HG03159 (cell line): ENCODE measurements at regions not wholly inside any gene's neighbourhood (a gene's known extent, or its start where the extent isn't known, plus 50 kb on each side); places are given as distances from the start of the nearest gene placed in this dataset.

Source experiments
- ATAC-seq: cut with Tn5 transposase; IDR thresholded peaks from one replicate; pipeline ENCODE4 v1.9.1; 2021; ENCODE audit warnings: mild to moderate bottlenecking, moderate library complexity; ENCODE audit not compliant: unreplicated experiment

DNA sequence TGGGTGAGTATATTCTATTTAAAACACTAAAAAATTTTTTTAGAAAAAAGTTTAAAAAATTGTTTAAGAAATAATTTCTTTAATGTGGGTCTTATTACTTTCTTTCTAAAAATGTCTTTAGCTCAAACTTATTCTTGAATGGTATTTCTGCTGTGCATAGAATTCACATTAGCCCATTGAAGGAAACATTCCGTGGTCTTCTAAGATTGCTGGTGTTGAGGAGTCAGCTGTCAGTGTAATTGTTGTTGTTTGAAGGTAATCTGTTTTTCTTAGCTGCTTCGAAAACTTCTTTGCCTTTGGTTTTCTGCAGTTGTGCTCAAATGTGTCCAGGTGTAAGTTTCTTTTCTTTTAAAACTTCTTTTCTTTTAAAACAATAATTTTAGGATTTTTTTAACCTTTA, 85.4 kb upstream of the KLF12 start:
- no peak for ATAC-seq

DNA sequence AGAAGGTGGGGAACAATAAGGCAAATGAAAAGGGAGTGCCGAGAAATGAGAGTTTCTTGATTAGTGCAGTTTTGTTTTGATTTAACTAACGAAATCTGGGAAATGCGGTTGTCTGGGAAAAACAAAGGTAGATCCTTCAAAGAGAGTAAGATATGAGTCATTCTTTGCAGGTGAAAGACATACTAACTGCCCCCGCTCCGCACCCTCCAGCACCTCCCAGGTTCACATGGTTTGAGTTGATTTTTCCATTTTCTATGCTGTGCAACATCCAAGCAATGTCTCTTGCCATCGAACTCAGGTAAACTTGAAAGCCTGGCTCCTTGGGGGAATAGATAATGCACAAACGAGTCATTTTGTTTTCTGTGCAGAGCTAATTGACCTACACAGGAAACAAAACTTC, 84.1 kb upstream of the KLF12 start:
- no peak for ATAC-seq

DNA sequence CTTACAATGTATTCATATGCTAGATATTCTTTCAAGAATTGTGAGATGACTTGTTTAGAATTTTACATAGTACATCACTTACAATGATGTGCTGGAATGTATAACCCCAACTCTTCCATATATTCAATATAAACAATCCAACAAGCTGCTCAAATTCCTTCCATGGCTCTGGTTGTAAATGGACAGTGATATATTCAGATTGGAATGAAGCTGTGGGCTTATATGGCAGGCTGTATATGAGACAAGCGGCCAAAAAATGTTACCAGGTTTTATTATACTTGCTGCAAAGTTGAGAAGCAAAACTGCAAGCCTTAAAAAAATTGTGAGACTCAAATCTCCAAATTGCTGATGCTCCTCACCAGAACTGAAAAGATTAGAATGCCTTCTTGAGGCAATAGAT, 83.6 kb upstream of the KLF12 start:
- no peak for ATAC-seq

DNA sequence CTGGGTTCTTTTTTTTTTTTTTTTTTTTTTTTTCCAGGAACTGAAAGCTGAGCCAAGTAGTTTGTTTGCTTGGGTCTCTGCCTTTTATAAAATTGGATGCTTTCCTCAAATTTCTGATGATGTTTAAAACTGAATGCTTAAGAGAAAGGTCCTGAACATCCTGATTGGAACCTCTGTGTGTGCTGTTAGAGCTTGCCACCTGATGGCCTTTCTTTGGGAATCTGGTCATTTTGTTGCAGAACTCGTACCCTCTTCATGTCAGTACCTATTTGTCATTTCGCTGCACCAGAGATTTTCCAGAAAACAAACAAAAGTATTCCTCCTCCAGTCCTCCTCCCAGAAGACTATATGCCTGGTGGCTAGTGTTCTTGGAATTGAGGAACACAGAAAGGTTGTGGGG, 81.2 kb upstream of the KLF12 start:
- ATAC-seq: no peak

DNA sequence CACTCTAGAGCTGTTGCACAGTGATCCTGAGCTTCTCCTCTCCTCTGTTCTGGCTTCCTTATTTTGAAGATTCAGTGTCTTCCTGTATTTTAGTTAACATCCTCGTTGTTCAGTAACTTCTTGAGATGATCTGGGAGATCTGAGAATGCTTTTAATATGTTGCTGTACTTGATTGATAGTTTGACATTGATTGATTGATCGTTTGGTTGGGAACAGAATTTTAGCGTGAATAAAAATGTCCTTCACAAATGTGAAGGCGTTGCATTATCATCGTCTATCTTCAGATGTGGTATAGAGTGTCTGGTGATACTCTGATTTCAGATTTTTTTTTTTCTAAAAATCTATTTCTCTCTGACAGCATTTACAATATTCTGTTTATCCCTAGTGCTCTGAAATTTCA, 80.1 kb upstream of the KLF12 start:
- ATAC-seq: no peak

DNA sequence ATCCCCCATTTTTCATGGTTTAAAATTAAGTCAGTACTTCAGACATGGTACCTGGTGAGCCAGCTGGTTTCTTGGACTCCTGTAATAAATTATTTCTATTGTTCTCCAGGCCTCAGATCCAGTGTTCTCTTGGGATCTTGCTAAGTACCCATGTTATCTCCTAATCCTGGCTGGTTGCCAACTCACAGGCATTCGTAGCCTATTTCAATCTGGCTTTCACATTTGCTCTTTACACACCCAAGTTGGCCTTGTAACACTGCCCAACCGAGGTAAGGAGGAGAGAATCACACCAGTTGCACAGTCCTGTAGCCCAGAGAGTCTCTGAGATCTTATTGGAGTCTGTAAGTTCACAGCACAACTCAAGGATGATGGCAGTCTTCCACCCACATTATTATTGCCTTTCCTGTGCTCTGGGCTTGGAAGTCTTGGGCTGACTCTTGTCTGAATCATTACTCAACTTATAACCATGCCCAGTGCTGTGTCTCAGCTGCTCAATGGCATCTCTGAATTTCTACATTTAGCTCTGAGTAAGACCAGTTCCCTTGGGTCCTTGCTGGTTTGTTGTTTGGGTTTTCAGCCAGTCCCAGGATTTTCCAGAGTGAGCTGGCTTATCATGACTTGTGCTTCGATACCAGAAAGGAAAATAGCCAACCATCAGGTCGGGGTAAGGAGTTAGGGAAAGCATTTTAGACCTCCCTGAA, 76.6 kb upstream of the KLF12 start:
- no peak for ATAC-seq

DNA sequence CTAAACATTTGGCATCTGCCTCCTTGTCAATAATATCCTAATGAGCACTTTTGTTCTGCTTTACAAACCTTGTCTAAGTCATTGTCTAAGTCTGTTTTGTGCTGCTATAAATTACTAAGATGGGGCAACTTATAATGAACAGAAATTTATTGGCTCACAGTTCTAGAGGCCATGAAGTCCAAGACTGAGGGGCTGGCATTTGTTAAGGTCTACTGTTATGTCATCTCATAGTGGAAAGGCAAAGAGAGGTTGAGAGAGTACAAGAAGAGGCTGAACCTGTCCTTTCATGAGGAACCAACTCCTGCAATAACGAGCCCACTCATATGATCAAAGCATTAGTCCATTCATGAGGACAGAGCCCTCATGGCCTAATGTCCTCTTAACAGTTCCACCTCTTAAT, 72.7 kb upstream of the KLF12 start:
- ATAC-seq: no peak

DNA sequence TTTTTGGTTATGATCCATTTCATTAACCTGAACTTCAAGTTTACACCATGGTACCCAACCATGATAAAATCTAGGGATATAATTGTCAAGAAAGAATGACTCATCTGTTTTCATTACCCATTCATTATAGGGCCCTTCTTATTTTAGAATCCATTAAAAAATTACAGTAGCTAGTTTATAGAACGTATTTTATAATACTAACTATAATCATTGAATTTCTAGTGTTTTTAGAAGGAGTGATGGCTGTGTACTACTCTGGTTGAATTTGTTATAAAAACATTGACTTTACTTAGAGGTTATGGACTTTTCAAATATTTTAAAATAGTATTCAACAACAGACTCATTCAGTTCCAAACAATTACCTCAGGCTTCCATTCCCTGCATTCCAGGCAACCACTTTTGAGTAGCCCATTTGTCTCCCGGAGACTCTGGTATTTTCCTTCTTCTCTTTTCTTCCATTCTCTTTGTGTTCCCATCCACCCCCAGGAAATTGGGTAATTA, 71.9 kb upstream of the KLF12 start:
- no peak for ATAC-seq

DNA sequence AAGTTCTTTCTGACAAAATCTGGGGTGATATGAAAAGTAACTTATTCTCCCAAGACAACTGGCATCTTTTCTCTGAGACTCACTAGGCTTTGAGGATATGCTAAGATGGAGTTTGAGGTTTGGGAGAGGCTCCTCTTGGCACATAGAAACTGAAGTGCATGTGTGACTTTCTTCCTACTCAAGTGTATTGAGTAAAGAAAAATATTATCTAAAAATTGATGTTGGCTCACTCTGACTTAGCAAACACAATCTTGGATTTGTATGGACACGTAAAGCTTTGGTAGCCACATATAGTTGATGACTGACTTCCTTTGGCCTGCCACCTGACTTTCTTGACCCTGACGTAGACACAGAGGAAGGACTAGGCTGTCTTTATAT, 71.1 kb upstream of the KLF12 start:
- ATAC-seq: no peak

DNA sequence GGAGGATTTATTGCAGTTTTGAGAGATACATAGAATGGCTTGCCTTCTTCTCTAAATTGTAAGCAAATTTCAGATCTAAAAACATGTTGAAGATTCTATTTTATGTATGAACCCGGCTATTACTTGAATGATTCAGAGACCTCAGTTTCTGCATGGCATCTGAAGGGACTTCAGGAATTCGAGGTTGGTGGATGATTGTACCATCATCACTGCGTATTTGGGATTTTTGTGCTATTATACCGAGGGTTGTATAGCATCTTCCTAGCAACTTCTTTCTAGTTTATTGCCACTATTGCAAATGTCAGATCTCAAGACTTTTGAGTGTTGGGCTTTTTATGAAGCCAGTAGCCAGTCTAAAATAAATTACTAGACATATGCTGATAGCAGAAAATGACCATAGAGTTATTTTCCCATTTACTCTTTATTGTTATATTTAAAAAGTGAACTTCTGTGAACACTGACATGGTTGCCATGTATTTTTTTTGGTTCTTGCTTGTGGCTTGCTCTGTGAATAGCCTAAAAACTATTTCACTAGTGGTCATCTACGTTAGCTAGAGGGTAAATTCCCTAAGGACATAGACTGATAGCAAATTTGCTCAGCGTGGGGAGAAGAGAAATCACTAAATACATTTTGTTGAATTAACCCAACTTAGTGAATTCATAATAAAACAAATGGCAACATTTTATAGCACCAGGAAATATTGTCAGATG, 70.6 kb upstream of the KLF12 start:
- ATAC-seq: no peak

DNA sequence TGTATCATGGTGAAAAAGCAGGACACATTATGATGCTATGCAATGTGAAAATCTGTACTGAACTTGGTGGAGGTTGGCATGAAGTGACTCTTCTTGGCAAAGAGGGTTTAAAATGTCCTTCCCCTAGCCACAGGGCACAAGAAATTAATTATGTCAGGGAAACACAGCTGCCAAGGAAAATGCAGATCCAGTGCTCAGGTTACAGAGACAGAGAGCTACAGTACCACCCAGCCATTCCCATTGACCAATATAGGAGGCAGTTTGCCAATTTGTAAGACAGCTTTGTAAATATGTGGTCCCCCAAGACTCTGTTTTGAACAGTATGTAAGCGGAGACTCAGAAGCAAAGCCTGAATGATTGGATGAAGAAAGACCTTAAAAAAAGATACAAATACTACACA, 69.4 kb upstream of the KLF12 start:
- no peak for ATAC-seq

DNA sequence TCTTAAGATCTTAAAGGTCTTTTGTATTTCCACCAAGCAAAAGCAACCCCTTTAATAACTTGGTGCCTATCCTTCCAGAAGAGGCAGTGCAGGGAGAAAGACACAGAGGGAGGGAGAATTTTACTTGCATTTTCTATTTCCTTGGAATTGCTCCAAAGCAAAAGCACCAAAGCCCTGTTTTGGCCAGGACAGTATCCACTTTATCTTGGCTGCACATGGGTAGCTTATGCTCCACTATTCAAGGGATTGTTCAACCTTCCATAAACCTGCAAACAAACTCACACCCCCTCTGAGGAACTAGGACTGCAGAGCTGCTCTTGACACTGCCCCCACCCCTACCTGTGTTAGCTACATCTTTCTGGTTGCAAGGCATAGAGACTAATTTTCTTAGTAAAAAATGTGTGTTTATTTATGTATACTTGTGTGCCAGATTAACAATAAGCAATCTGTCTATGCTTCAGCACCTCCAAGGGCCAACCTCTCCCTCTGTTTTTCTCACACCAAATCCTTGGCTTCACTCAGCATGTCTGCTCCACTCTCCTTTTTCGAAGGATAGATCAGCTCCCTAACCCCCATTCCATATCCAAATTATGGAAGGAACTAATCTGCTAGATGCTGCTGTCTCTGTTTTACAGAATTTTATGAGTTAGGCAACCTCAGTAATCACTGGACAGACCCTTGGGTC, 68.1 kb upstream of the KLF12 start:
- ATAC-seq: no peak

DNA sequence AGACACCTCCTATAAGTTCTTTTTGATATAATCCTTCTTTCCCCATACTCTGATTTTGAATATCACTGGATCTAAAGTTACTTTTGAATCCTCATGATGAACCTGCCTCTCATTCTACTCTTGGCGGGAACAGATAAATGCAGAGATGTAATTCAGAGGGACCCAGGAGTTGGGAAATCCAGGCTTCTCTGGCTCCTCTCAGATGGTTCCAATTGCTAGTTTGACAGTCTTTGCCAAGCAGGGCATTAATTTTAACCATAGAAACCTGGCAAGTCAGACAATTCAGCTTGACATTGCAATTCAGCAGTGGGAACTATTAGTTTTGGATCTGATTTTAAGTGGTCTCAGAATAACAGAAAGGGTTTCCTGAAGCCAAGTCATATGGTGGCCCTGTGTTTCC, 67.3 kb upstream of the KLF12 start:
- ATAC-seq: no peak

DNA sequence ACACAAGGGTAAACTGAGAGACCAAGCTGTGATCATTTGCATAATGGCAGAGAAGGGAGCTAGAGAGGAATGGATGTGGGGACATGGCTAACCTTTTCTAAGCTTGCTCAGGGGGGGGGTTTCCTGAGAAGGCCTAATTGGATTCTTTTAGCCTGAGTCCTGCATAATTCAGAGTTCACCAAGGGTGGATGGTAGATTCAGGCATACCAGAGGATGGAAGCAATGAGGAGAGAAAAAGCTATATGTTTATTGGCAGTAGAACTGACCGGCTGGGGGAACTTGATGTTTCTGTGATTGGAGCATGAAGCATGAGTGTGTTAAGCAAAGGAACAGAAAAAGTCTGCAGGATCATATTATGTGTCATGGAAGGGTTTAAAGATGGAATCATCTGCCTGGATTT, 65.9 kb upstream of the KLF12 start:
- no peak for ATAC-seq

DNA sequence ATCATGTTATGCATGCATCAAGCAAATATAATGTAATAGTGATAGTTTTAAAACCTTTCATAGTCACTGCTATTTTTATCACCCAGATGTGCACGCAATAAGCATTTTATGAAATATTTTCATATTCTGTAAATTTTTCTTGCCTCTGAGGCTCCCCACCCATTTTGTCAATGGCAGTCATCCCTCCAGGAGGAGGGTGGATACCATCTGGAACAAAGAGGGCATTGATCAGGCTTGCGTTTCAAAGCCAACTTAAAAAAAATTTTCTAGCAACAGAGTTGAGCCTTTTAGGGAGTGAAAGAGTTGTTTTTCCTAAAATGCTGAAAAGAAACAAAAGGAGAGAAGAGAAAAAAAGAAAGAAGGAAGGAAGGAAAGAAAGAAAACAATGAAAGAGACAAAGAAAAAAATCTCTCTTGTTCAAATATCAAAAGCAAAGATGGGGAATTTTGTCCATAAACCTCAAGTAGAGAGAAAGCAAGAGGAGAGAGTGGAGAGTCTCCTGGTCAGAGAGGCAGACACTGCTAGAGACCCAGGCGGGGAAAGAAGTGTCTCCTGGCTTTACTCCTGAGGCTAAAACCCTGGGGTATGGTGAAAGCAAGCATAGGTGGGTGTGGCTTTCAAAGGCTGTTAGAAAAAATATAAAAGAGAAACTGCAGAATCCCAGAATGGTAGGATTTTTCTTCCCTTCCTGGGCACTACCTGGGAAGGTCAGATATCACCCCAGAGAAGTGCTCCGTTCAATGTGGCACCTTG, 63.6 kb upstream of the KLF12 start:
- ATAC-seq: no peak

DNA sequence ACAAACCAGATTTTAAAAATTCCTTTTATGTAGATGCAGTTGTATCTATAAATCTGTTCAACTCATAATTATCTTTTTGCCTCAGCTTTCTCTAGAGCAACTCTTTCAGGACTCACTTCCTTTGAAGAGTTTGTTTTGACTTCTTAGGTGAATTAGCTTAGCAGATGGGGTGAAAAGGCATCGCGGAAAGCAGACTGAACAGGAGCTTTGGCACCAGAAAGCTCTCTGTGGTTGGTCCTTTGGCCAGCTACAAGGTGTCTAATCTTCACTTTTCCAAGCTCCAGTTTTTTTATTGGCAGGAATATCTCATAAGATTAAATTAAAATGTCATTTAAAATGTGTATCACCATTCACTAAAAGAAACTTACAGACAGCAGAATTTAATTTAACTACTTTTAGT, 60.6 kb upstream of the KLF12 start:
- ATAC-seq: no peak

DNA sequence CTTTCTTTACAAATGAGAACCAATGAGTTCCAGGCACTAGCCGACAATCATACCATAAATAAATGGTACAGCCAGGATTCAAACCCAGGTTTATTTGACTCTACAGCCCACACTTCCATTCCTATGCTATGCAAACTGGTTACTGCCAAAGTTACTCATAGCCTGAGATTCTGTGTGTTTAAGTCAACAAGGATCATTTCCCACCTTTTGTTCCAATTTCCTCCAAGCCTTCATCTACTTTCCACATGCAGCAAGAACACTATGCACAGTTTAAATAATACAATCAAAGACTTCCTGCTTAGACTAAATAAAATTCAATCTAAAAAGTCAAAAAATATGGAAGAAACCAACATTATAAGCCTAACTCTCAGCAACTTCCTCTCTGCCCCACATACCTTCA, 59.2 kb upstream of the KLF12 start:
- ATAC-seq: no peak

DNA sequence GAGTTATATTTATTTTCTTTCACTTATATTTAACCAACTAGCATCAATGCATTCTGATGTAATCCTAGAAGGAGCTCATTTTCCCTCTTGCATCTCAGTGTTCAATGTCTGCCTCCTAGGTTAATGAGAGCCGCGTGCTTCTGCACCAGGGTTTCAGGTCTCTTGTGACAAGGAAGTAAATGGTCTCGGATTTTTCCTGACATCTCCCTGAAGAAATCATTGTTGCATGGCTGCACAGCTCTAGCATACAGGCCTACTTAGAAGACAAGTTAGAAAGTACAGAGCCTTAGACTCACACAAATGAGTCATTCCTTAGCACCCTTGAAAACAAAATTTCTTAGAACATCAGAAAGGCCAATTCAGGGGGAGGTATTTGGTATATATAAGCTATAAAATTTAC, 57.2 kb upstream of the KLF12 start:
- no peak for ATAC-seq

DNA sequence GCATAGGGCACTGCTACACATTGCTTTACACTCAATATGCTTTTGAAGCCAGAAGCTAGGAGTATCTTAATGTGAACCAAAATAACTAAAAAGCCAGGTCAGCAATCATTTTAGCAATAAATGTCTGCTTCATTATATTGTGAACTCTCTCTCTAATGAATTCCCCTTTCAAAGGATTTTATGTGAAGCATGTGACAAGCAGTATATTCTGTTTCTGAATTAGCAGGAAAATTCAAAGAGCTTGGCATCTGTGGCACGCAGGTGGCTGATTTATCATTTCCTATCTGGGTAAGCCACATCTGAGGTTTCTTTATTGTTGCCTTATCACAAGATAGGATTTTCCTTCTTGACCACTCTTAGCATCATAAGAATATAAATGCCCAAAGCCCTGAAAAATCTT, 56.8 kb upstream of the KLF12 start:
- no peak for ATAC-seq

DNA sequence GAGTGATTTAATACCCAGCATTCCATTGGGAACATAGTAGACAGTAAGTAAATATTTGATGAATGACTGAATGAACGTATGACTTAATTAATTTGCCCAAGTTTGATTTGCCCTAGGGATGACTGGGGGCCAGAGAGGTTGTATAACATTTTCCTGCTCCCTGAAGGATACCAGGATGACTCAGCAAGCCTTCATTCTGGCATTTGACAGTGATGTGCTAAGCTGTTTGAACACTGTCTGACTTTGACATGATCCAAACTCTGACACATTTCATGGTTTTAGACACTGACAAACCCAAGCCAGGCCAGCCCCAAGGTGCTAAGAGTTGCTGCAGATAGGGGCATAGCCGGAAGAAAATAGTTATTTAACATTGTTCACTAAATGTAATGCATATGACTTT, 53.4 kb upstream of the KLF12 start:
- ATAC-seq: no peak

DNA sequence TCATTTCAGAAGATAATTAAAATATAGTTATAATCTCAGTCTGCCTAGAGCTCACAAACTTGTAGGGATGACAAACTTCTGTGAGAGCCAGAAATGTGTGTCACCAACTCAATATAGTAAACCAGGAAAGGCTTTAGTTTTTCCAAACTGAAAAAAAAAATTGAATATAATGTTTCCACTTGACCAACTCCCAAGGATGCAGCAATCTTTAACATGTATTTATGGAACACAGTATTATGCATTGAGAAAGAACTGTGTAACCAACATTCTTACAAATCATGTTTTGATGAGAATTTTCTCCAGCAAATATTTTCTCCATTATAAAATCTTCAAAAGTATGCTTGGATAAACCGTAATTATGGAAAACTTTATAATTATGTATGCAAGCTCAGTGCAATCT, 50.1 kb upstream of the KLF12 start:
- no peak for ATAC-seq
